ENCODE measurements at regions not wholly inside any gene's neighbourhood (a gene's known extent, or its start where the extent isn't known, plus 50 kb on each side); places are given as distances from the start of the nearest gene placed in this dataset.

DNA sequence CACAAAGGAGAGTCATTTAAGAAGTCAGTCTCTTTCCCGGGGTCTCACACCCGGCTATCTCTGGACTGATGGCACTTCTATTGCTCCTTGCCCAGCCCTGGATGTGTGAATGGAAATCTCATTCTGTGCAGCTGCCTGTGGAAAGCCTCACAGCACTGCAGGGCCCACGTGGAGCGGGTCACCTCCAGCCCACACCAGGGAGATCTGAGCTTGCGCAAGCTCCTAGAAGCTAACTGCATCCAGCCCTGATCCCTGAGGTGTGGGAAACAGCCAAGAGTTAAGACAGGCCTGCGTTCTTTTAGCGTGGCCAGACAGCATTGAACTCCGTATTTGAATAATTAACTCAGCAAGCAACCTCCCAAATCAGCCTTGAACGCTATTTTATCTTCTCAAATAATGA, 150.5 kb downstream of the LRIG2 start:
- Histone ChIP-seq H3K9me3 (no peaks in the 10 kb centered on the region), H3K27ac (no peak overlapping the region), H3K4me1 (no peaks in the 10 kb centered on the region), H3K4me3 (no peak overlapping the region), H3K36me3 (no peaks in the 10 kb centered on the region), H3K27me3 (no peaks in the 10 kb centered on the region)
- ATAC-seq (no peak), DNase-seq (peak in 1 of 2 donors; percentile 22)
- TF ChIP-seq POLR2A (IDR thresholded peaks at IDR 0.05), result no peak
- TF ChIP-seq, protein P1, sequence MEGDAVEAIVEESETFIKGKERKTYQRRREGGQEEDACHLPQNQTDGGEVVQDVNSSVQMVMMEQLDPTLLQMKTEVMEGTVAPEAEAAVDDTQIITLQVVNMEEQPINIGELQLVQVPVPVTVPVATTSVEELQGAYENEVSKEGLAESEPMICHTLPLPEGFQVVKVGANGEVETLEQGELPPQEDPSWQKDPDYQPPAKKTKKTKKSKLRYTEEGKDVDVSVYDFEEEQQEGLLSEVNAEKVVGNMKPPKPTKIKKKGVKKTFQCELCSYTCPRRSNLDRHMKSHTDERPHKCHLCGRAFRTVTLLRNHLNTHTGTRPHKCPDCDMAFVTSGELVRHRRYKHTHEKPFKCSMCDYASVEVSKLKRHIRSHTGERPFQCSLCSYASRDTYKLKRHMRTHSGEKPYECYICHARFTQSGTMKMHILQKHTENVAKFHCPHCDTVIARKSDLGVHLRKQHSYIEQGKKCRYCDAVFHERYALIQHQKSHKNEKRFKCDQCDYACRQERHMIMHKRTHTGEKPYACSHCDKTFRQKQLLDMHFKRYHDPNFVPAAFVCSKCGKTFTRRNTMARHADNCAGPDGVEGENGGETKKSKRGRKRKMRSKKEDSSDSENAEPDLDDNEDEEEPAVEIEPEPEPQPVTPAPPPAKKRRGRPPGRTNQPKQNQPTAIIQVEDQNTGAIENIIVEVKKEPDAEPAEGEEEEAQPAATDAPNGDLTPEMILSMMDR (IDR thresholded peaks at IDR 0.05 in 4 of 5, conservative IDR thresholded peaks at IDR 0.05 in 1 of 5), result no peak
- in situ Hi-C loops (cut with MboI; ENCODE audit: low sequenced_read_pairs in 4 of 4) (no loop called here), intact Hi-C loops (cut with DNase I; ENCODE audit: low total_unique reads) (no loop called here)

DNA sequence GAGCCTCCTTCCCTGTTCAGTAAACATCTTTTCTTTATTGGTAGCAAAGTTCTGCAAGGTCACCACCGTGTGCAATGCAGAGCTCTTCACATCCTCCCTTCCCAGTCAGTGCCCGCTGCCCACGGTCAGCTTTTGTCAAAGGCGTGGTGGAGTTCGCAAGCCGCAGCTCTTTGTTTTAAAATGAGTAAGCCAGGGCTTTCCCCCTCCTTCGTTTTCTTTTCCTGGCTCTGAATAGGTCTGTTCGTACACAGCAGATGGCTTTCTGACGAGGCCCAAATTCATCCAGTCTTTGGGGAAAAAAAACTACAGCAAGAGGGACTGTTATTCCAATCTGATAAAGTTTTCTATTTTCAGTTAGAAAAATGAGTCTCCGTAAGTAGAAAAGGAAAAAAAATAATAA, 153.2 kb downstream of the LRIG2 start:
- H3K4me1 ChIP-seq, result peaks cover 0 to 4% of the 10 kb centered on the region in 2 donors
- intact Hi-C loops (cut with DNase I; ENCODE audit: low total_unique reads) (no loop called here), in situ Hi-C loops (cut with MboI; ENCODE audit: low sequenced_read_pairs in 4 of 4) (no loop called here)
- no peaks in the 10 kb centered on the region for H3K27me3 ChIP-seq
- H3K9me3 ChIP-seq, result no peaks in the 10 kb centered on the region
- TF ChIP-seq POLR2A (IDR thresholded peaks at IDR 0.05), result no peak
- TF ChIP-seq, protein P1 (IDR thresholded peaks at IDR 0.05 in 4 of 5, conservative IDR thresholded peaks at IDR 0.05 in 1 of 5), result no peak
- H3K36me3 ChIP-seq, result no peaks in the 10 kb centered on the region
- ATAC-seq, result no peak
- no peak overlapping the region for H3K4me3 ChIP-seq
- no peak for DNase-seq
- no peak overlapping the region for H3K27ac ChIP-seq

DNA sequence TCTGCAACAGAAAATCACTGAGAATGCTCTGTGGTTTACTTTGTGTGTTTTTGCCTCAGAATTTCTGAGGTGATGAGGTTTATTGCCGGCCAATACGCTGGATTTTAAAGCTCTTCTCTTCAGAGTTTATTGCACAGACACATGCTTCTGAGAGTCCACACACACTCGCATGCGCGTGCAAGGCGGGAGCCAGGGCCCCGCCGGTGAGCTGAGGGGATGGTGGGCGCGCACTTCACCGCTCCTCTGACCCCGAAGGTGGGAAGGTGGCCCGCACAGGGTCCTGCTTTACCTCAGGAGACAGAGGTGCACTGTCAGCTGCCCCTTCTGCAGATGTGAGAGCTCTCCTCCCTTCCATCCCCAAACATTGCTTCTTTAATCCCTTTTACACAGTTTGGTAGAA, 158.4 kb upstream of the MAGI3 start:
- TF ChIP-seq POLR2A (IDR thresholded peaks at IDR 0.05), result no peak
- TF ChIP-seq, protein P1 (IDR thresholded peaks at IDR 0.05 in 4 of 5, conservative IDR thresholded peaks at IDR 0.05 in 1 of 5), result no peak

DNA sequence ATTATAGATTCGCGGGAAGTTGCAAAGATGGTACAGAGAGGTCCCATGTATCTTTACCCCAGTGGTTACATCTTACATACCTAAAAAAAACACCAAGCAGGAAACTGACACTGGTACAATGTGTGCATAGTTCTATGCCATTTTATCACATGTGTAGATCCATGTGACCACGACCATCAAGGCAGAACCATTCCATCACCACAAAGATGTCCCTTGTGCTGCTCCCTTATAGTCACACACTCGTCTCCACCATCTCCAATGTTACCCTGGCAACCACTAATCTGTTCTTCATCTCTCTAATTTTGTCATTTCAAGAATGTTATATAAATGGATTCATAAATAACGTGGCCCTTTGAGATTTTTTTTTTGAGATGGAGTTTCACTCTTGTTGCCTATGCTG, 156.9 kb upstream of the MAGI3 start:
- no peaks in the 10 kb centered on the region for H3K36me3 ChIP-seq
- H3K9me3 ChIP-seq, result no peaks in the 10 kb centered on the region
- intact Hi-C loops (cut with DNase I; ENCODE audit: low total_unique reads) (no loop called here), in situ Hi-C loops (cut with MboI; ENCODE audit: low sequenced_read_pairs in 4 of 4) (no loop called here)
- H3K4me1 ChIP-seq, result peaks cover 0 to 4% of the 10 kb centered on the region in 2 donors
- DNase-seq (no peak), ATAC-seq (no peak)
- TF ChIP-seq, protein P1 (IDR thresholded peaks at IDR 0.05 in 4 of 5, conservative IDR thresholded peaks at IDR 0.05 in 1 of 5), result no peak
- TF ChIP-seq POLR2A (IDR thresholded peaks at IDR 0.05), result no peak
- H3K27me3 ChIP-seq, result no peaks in the 10 kb centered on the region
- no peak overlapping the region for H3K4me3 ChIP-seq
- H3K27ac ChIP-seq, result no peak overlapping the region

More for the DNA sequence above, 158.4 kb upstream of the MAGI3 start:
- Histone ChIP-seq H3K9me3 (no peaks in the 10 kb centered on the region), H3K36me3 (no peaks in the 10 kb centered on the region), H3K4me1 (peaks cover 0 to 4% of the 10 kb centered on the region in 2 donors), H3K27ac (no peak overlapping the region), H3K4me3 (no peak overlapping the region), H3K27me3 (no peaks in the 10 kb centered on the region)
- in situ Hi-C loops (cut with MboI; ENCODE audit: low sequenced_read_pairs in 4 of 4) (no loop called here), intact Hi-C loops (cut with DNase I; ENCODE audit: low total_unique reads) (no loop called here)
- ATAC-seq (no peak), DNase-seq (no peak)

DNA sequence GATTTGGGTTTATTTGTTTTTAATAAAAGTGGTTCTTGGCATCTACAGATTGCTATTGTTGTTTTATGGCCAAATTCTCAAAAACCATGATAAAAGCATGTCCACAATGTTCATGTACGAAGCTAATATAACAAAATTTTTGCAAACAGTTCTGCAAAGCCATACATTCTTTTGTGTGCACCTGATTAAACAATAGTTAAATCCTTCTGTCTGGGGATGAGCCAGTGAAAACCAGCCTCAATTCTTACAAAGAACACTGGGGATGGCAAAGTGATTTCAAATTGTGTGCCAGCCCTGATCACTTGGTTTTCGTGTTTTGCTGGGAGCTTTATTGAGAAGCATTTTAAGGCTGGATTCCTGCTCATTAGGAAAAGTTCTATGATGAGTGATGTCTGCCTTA, 149.1 kb upstream of the MAGI3 start:
- no peak for ATAC-seq
- H3K27me3 ChIP-seq, result no peaks in the 10 kb centered on the region
- no peaks in the 10 kb centered on the region for H3K9me3 ChIP-seq
- H3K36me3 ChIP-seq, result no peaks in the 10 kb centered on the region
- H3K4me1 ChIP-seq, result no peaks in the 10 kb centered on the region
- TF ChIP-seq, protein P1 (IDR thresholded peaks at IDR 0.05 in 4 of 5, conservative IDR thresholded peaks at IDR 0.05 in 1 of 5), result no peak
- no peak for TF ChIP-seq POLR2A (IDR thresholded peaks at IDR 0.05)
- intact Hi-C loops (cut with DNase I; ENCODE audit: low total_unique reads), result no loop called here
- DNase-seq, result no peak
- in situ Hi-C loops (cut with MboI; ENCODE audit: low sequenced_read_pairs in 4 of 4), result no loop called here
- H3K27ac ChIP-seq, result no peak overlapping the region
- H3K4me3 ChIP-seq, result no peak overlapping the region
